H9 (cell line): ENCODE measurements at regions not wholly inside any gene's neighbourhood (a gene's known extent, or its start where the extent isn't known, plus 50 kb on each side); places are given as distances from the start of the nearest gene placed in this dataset.

Source experiments
- DNase-seq: peaks from one replicate; pipeline ENCODE4 v3.0.0-alpha.2; 2017
- H2AFZ ChIP-seq: one replicate; pipeline ENCODE4 v1.6.1; 2013; ENCODE audit warnings: mild to moderate bottlenecking, low read length, control low read depth, moderate library complexity
- H2AK5ac ChIP-seq: 2 replicates; pipeline ENCODE4 v1.6.1; 2013; ENCODE audit warnings: low read length, control low read depth, mixed read lengths; ENCODE audit not compliant: insufficient read length
- H2BK120ac ChIP-seq: one replicate; pipeline ENCODE4 v1.6.1; 2013; ENCODE audit warnings: low read depth, mild to moderate bottlenecking, low read length, control low read depth, inconsistent platforms; ENCODE audit not compliant: poor library complexity, severe bottlenecking
- H2BK12ac ChIP-seq: 2 replicates; pipeline ENCODE4 v1.6.1; 2013; ENCODE audit warnings: low read length, control low read depth, mixed read lengths, low read depth; ENCODE audit not compliant: insufficient read length
- H2BK15ac ChIP-seq: 2 replicates; pipeline ENCODE4 v1.6.1; 2013; ENCODE audit warnings: low read depth, low read length, control low read depth
- H2BK20ac ChIP-seq: one replicate; pipeline ENCODE4 v1.6.1; 2013; ENCODE audit warnings: low read depth, mild to moderate bottlenecking, low read length, control low read depth, inconsistent platforms; ENCODE audit not compliant: poor library complexity, severe bottlenecking
- H2BK5ac ChIP-seq: 2 replicates; pipeline ENCODE4 v1.6.1; 2013; ENCODE audit warnings: low read length, control low read depth, mixed read lengths; ENCODE audit not compliant: insufficient read length
- H3K14ac ChIP-seq: 2 replicates; pipeline ENCODE4 v1.6.1; 2013; ENCODE audit warnings: low read length, control low read depth; ENCODE audit not compliant: insufficient read depth
- H3K18ac ChIP-seq: 2 replicates; pipeline ENCODE4 v1.6.1; 2013; ENCODE audit warnings: low read depth, mild to moderate bottlenecking, mixed read lengths, low read length, control low read depth; ENCODE audit not compliant: insufficient read length
- H3K23ac ChIP-seq: 2 replicates; pipeline ENCODE4 v1.6.1; 2013; ENCODE audit warnings: low read length, control low read depth, mixed read lengths, low read depth; ENCODE audit not compliant: insufficient read length
- H3K23me2 ChIP-seq: 2 replicates; pipeline ENCODE4 v1.6.1; 2013; ENCODE audit warnings: low read depth, mild to moderate bottlenecking, mixed read lengths, low read length, control low read depth; ENCODE audit not compliant: insufficient read length, poor library complexity, severe bottlenecking
- H3K27ac ChIP-seq: 2 replicates; pipeline ENCODE4 v1.5.1; 2013; ENCODE audit warnings: low read length, control low read depth, mixed read lengths, low read depth; ENCODE audit not compliant: insufficient read length
- H3K27me3 ChIP-seq: 2 replicates; pipeline ENCODE4 v1.6.1; 2013; ENCODE audit warnings: low read length, control low read depth, inconsistent platforms; ENCODE audit not compliant: insufficient read depth
- H3K4ac ChIP-seq: 2 replicates; pipeline ENCODE4 v1.6.1; 2013; ENCODE audit warnings: low read depth, mild to moderate bottlenecking, control low read depth, inconsistent platforms, low read length, moderate library complexity
- H3K4me1 ChIP-seq: 2 replicates; pipeline ENCODE4 v1.6.1; 2013; ENCODE audit warnings: low read length, control low read depth, inconsistent platforms; ENCODE audit not compliant: insufficient read depth
- H3K4me2 ChIP-seq: 2 replicates; pipeline ENCODE4 v1.6.1; 2013; ENCODE audit warnings: low read length, control low read depth, mixed read lengths; ENCODE audit not compliant: insufficient read length, insufficient read depth
- H3K56ac ChIP-seq: 2 replicates; pipeline ENCODE4 v1.6.1; 2013; ENCODE audit warnings: low read depth, mild to moderate bottlenecking, mixed read lengths, low read length, control low read depth; ENCODE audit not compliant: insufficient read length
- H3K79me1 ChIP-seq: 2 replicates; pipeline ENCODE4 v1.6.1; 2013; ENCODE audit warnings: low read depth, mild to moderate bottlenecking, moderate library complexity, low read length, control low read depth, inconsistent platforms; ENCODE audit not compliant: insufficient read depth, poor library complexity, severe bottlenecking
- H3K79me2 ChIP-seq: 2 replicates; pipeline ENCODE4 v1.6.1; 2013; ENCODE audit warnings: low read length, control low read depth, inconsistent platforms; ENCODE audit not compliant: insufficient read depth
- H3K9ac ChIP-seq: 2 replicates; pipeline ENCODE4 v1.6.1; 2013; ENCODE audit warnings: low read length, control low read depth, mixed read lengths; ENCODE audit not compliant: insufficient read length; ENCODE audit errors: extremely low read depth
- H3K9me3 ChIP-seq: one replicate; pipeline ENCODE4 v1.6.1; 2013; ENCODE audit warnings: low read depth, low read length, inconsistent platforms; ENCODE audit not compliant: control insufficient read depth
- H3T11ph ChIP-seq: one replicate; pipeline ENCODE4 v1.6.1; 2013; ENCODE audit warnings: mild to moderate bottlenecking, low read length, control low read depth, inconsistent platforms
- H4K20me1 ChIP-seq: one replicate; pipeline ENCODE4 v1.6.1; 2013; ENCODE audit not compliant: control insufficient read depth, insufficient read length, insufficient read depth
- H4K5ac ChIP-seq: 2 replicates; pipeline ENCODE4 v1.6.1; 2013; ENCODE audit warnings: low read depth, mild to moderate bottlenecking, mixed read lengths, low read length, control low read depth; ENCODE audit not compliant: insufficient read length
- H4K8ac ChIP-seq: replicated peaks from 2 replicates; pipeline ENCODE4 v1.6.1; 2013; ENCODE audit warnings: low read length, control low read depth, mixed read lengths, low read depth; ENCODE audit not compliant: insufficient read length
- H4K91ac ChIP-seq: 2 replicates; pipeline ENCODE4 v1.6.1; 2013; ENCODE audit warnings: low read depth, mild to moderate bottlenecking, moderate library complexity, mixed read lengths, low read length, control low read depth; ENCODE audit not compliant: insufficient read length
- H3K27ac Mint-ChIP-seq, 3 experiments: 2 replicates in 2 of 3; 3 replicates in 1 of 3; pipeline ENCODE4 v1.8.0; 2020 to 2021; ENCODE audit warnings: mixed read lengths in 3 of 3, mild to moderate bottlenecking in 1 of 3, moderate library complexity in 1 of 3
- H3K27me3 Mint-ChIP-seq: 2 replicates; pipeline ENCODE4 v1.8.0; 2021; ENCODE audit warnings: low read depth, mild to moderate bottlenecking, moderate library complexity, mixed read lengths
- H3K36me3 Mint-ChIP-seq, 3 experiments: 2 replicates in 2 of 3; 3 replicates in 1 of 3; pipeline ENCODE4 v1.8.0; 2020 to 2021; ENCODE audit warnings: low read depth in 3 of 3, mixed read lengths in 3 of 3; ENCODE audit not compliant: insufficient read depth in 1 of 3
- H3K4me1 Mint-ChIP-seq, 2 experiments: 2 replicates each; pipeline ENCODE4 v1.8.0; 2020; ENCODE audit warnings: mixed read lengths in 2 of 2
- H3K4me3 Mint-ChIP-seq, 2 experiments: 2 replicates in 1 of 2; 3 replicates in 1 of 2; pipeline ENCODE4 v1.8.0; 2020 to 2021; ENCODE audit warnings: mild to moderate bottlenecking in 2 of 2, mixed read lengths in 2 of 2, moderate library complexity in 1 of 2
- H3K9me3 Mint-ChIP-seq, 2 experiments: 2 replicates in 1 of 2; 3 replicates in 1 of 2; pipeline ENCODE4 v1.8.0; 2020; ENCODE audit warnings: mild to moderate bottlenecking in 2 of 2, mixed read lengths in 2 of 2, moderate library complexity in 1 of 2
- WGBS: extraction: QIAGEN DNeasy Blood & Tissue Kit; methylation state at CpG from one replicate; pipeline ENCODE4 v1.1.7; 2013; ENCODE audit warnings: missing lambda C conversion rate, low lambda C conversion rate, mixed read lengths; ENCODE audit not compliant: insufficient read length; ENCODE audit errors: extremely low coverage; 5-methylcytosine and 5-hydroxymethylcytosine counted together
- TF ChIP-seq, protein P1 (sequence below): fragments of 200-600 bp; sonication (generic); conservative IDR thresholded peaks from 3 replicates; pipeline ENCODE4 v1.8.0; 2021; ENCODE audit warnings: antibody characterized with exemption, mild to moderate bottlenecking

GRCh38 chr16:51490866-51491265 lies 339.8 kb upstream of the SALL1 start:
- WGBS, result no CpG with 5 or more reads among the region's 6 CpGs
- no peak overlapping the region for H3K9ac ChIP-seq
- H3K9me3 ChIP-seq, result no peaks in the 10 kb centered on the region
- Mint-ChIP-seq H3K9me3 (peaks cover 25 to 31% of the 10 kb centered on the region in 2 experiments), H3K4me3 (no peak overlapping the region), H3K27ac (no peak overlapping the region), H3K36me3 (peaks cover 11 to 31% (median 15%) of the 10 kb centered on the region in 3 experiments; a peak in 6 of 7 replicates), H3K27me3 (peaks cover 3% of the 10 kb centered on the region), H3K4me1 (peaks cover 39 to 43% of the 10 kb centered on the region in 2 experiments)
- H3K23ac ChIP-seq, result no peak overlapping the region
- H3T11ph ChIP-seq, result no peak overlapping the region
- no peak overlapping the region for H3K18ac ChIP-seq
- no peak overlapping the region for H2BK120ac ChIP-seq
- H2AK5ac ChIP-seq, result no peak overlapping the region
- H4K8ac ChIP-seq, result no peak overlapping the region
- no peak overlapping the region for H3K14ac ChIP-seq
- H2BK15ac ChIP-seq, result no peak overlapping the region
- peaks cover 8% of the 10 kb centered on the region for H3K4me1 ChIP-seq
- TF ChIP-seq, protein P1, sequence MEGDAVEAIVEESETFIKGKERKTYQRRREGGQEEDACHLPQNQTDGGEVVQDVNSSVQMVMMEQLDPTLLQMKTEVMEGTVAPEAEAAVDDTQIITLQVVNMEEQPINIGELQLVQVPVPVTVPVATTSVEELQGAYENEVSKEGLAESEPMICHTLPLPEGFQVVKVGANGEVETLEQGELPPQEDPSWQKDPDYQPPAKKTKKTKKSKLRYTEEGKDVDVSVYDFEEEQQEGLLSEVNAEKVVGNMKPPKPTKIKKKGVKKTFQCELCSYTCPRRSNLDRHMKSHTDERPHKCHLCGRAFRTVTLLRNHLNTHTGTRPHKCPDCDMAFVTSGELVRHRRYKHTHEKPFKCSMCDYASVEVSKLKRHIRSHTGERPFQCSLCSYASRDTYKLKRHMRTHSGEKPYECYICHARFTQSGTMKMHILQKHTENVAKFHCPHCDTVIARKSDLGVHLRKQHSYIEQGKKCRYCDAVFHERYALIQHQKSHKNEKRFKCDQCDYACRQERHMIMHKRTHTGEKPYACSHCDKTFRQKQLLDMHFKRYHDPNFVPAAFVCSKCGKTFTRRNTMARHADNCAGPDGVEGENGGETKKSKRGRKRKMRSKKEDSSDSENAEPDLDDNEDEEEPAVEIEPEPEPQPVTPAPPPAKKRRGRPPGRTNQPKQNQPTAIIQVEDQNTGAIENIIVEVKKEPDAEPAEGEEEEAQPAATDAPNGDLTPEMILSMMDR, result no peak
- no peak overlapping the region for H2BK12ac ChIP-seq
- H3K4me2 ChIP-seq, result no peak overlapping the region
- no peaks in the 10 kb centered on the region for H4K20me1 ChIP-seq
- no peak overlapping the region for H2AFZ ChIP-seq
- H2BK20ac ChIP-seq, result no peak overlapping the region
- no peaks in the 10 kb centered on the region for H3K23me2 ChIP-seq
- H3K56ac ChIP-seq, result no peak overlapping the region
- H3K4ac ChIP-seq, result no peak overlapping the region
- H3K27ac ChIP-seq, result no peak overlapping the region
- H3K27me3 ChIP-seq, result no peaks in the 10 kb centered on the region
- H4K5ac ChIP-seq, result no peak overlapping the region
- no peaks in the 10 kb centered on the region for H3K79me2 ChIP-seq
- no peak overlapping the region for H2BK5ac ChIP-seq
- no peak for DNase-seq
- no peaks in the 10 kb centered on the region for H3K79me1 ChIP-seq
- H4K91ac ChIP-seq, result no peak overlapping the region
